Body of pancreas (tissue), 4 donors: ENCODE measurements at regions not wholly inside any gene's neighbourhood (a gene's known extent, or its start where the extent isn't known, plus 50 kb on each side); places are given as distances from the start of the nearest gene placed in this dataset.

Experiments used
- CTCF ChIP-seq, 7 experiments: fragments of 450-650 bp in 4 of 7; fragments of 200-600 bp in 3 of 7; sonication (generic) in 3 of 7; IDR thresholded peaks; one replicate each; pipeline ENCODE4 v1.5.1; 2016 to 2019; ENCODE audit warnings: antibody characterized with exemption in 7 of 7
- POLR2A ChIP-seq, 3 donors: fragments of 450-650 bp; IDR thresholded peaks; one replicate each; pipeline ENCODE4 v1.6.1; 2016; ENCODE audit warnings: antibody characterized with exemption in 3 of 3, mild to moderate bottlenecking in 2 of 3

- TF ChIP-seq CTCF (IDR thresholded peaks at IDR 0.05) (no peak), POLR2A (IDR thresholded peaks at IDR 0.05) (no peak)
Observed at GRCh38 chr2:120488531-120488930, 142.6 kb downstream of the INHBB start.
